GM12864 (cell line): ENCODE measurements at regions not wholly inside any gene's neighbourhood (a gene's known extent, or its start where the extent isn't known, plus 50 kb on each side); places are given as distances from the start of the nearest gene placed in this dataset.

Source experiments
- DNase-seq: peaks from one replicate; pipeline ENCODE4 v3.0.0-alpha.2; 2011; ENCODE audit warnings: low read depth
- H3K4me3 ChIP-seq: 2 replicates; pipeline ENCODE4 v1.5.1; 2011; ENCODE audit warnings: mild to moderate bottlenecking, low read depth, low read length, control low read depth
- TF ChIP-seq, protein P1 (sequence below): IDR thresholded peaks from 2 replicates; pipeline ENCODE4 v1.5.1; 2011; ENCODE audit warnings: low read depth, mild to moderate bottlenecking, moderate library complexity, low read length, control low read depth, inconsistent platforms; ENCODE audit errors: missing control alignments

DNA sequence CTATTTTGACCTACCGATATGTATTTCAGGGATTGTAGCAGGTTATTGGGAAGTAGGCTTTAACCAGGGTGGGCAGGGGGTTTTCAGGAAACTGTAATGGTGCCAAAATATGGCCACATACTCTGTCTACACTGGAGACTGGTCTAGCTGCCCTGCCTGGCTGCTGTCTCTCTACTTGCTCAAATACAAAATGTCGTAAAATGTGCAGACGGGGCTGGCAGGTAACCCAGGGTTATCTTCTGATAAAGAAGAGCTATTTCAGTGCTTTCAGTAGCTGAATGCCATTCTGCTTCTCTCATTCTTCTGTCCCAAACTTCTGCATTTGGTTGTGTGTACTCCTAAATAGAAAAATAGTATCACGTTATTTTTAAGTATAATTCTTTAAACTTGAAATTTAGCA lies 616.2 kb downstream of the EPM2A start:
- TF ChIP-seq, protein P1, sequence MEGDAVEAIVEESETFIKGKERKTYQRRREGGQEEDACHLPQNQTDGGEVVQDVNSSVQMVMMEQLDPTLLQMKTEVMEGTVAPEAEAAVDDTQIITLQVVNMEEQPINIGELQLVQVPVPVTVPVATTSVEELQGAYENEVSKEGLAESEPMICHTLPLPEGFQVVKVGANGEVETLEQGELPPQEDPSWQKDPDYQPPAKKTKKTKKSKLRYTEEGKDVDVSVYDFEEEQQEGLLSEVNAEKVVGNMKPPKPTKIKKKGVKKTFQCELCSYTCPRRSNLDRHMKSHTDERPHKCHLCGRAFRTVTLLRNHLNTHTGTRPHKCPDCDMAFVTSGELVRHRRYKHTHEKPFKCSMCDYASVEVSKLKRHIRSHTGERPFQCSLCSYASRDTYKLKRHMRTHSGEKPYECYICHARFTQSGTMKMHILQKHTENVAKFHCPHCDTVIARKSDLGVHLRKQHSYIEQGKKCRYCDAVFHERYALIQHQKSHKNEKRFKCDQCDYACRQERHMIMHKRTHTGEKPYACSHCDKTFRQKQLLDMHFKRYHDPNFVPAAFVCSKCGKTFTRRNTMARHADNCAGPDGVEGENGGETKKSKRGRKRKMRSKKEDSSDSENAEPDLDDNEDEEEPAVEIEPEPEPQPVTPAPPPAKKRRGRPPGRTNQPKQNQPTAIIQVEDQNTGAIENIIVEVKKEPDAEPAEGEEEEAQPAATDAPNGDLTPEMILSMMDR = no peak
- no peak overlapping the region for H3K4me3 ChIP-seq
- no peak for DNase-seq

DNA sequence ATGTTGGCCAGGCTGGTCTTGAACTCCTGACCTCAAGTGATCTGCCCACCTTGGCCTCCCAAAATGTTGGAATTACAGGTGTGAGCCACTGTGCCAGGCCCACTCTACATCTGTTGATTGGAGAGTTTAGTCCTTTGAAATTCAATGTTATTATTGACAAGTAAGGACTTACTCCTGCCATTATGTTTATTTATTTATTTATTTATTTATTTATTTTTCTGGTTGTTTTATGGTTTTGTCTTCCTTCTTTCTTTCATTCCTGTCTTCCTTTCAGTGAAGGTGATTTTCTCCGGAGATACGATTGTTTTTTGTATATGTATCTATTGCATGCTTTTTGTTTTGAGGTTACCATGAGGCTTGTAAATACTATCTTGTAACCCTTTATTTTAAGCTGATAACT lies 602.6 kb downstream of the EPM2A start:
- no peak for DNase-seq
- TF ChIP-seq, protein P1 = no peak
- no peak overlapping the region for H3K4me3 ChIP-seq

DNA sequence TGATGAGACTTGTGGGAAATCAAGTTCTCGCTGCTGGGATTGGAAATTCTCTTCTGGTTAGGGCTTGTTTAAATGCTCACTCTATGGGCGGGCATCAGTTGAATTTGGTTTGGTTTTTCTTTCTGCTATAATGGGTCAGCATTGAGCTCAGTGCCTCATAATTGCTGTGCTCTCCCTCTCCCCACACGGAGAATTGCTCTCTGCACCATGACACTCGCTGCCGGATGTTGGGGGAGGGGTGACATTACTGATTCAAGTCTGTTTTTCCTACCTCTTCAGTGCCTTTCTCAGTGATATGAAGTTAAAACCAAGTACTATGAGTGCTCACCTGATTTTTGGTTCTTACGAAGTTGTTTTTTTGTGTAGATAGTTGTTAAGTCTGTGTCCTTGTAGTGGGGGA lies 599.6 kb downstream of the EPM2A start:
- TF ChIP-seq, protein P1 = no peak
- DNase-seq = no peak

DNA sequence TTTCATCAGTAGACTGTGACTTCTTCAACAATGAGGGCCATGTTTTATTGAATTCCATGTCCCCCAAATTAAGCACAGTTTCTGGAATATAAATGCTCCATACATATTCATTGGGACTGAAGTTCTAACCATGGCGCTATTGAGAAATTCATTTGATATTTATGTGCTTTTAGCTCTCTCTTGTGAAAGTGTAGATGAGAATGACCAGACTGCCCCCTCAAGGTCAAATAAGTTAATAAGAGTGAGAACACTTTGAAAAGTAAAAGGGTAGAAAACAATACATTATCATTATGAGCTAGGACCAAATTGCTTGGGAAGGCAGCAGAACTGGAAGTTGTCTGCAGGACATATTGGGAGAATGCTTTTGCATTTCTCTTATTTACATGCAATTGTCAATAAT lies 597.9 kb downstream of the EPM2A start:
- TF ChIP-seq, protein P1 = no peak
- DNase-seq = no peak
- H3K4me3 ChIP-seq = no peak overlapping the region

More for the DNA sequence above, 599.6 kb downstream of the EPM2A start:
- H3K4me3 ChIP-seq = no peak overlapping the region

GRCh38 chr6:145138469-145139139 lies 596.7 kb downstream of the EPM2A start:
- no peak for DNase-seq
- TF ChIP-seq, protein P1 = no peak

DNA sequence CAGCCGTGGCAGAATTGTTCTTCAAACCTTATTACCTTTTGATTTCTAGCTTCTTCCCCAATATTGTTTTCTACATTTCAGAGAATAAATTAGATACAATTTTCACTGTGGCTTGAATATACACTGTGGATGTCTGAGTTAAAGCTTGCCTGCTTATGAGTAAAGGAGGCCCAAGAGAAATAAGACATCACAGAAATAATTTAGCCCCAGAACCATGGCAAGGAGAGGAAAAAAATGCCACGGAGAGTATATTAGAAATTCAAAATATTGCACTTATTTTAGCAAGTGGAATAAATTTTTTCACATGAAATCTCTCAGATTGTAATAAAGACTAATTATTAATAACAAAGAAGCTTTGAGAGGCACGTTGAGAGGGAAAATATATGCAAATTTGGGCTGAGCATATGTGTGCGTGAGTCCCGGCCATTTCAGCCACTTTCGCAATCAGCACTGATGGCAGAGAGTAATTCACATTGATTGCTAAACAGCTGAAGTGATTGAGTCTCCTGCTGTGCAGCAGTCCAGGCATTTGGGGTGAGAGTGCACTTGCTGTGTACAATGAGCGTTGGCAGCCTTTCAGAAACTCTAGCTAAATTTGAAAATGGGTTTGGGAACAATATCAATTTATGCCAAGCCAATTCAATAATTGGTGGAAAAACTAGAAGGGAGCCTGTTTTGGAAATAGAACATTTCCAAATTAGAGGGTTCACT lies 596.0 kb downstream of the EPM2A start:
- TF ChIP-seq, protein P1 = no peak
- DNase-seq = no peak

More at GRCh38 chr6:145138469-145139139, 596.7 kb downstream of the EPM2A start:
- H3K4me3 ChIP-seq = no peak overlapping the region

GRCh38 chr6:145139895-145140294 lies 595.4 kb downstream of the EPM2A start:
- DNase-seq = no peak
- TF ChIP-seq, protein P1 = no peak
- no peak overlapping the region for H3K4me3 ChIP-seq

More for the DNA sequence above, 596.0 kb downstream of the EPM2A start:
- H3K4me3 ChIP-seq = no peak overlapping the region
